Activated CD8-positive, alpha-beta memory T cell treated with anti-CD3 and anti-CD28 coated beads, Interleukin-2, amount 10 ng/mL, durations not matched to agents 7 days and 5 days (primary cell): ENCODE measurements at regions not wholly inside any gene's neighbourhood (a gene's known extent, or its start where the extent isn't known, plus 50 kb on each side); places are given as distances from the start of the nearest gene placed in this dataset.

ENCODE experiments used
- ATAC-seq: fragments of 150-1000 bp; cut with Tn5 transposase; one replicate; pipeline ENCODE4 v1.10.0; 2021; ENCODE audit warnings: moderate library complexity
- CTCF ChIA-PET: fragments of 350-600 bp; sonication (Branson Sonifier 250); formaldehyde crosslinking; loops from one replicate; lab custom pipeline; 2021; ENCODE audit warnings: antibody characterized with exemption; lab: Charles Lee
- DNase-seq: peaks from one replicate; pipeline ENCODE4 v3.0.0-alpha.2; 2020
- H3K27ac Mint-ChIP-seq: one replicate; pipeline ENCODE4 v1.8.0; 2021; ENCODE audit warnings: mild to moderate bottlenecking, mixed read lengths
- H3K27me3 Mint-ChIP-seq: one replicate; pipeline ENCODE4 v1.8.0; 2021; ENCODE audit warnings: mixed read lengths
- H3K36me3 Mint-ChIP-seq: one replicate; pipeline ENCODE4 v1.8.0; 2021; ENCODE audit warnings: mild to moderate bottlenecking, mixed read lengths
- H3K4me1 Mint-ChIP-seq: one replicate; pipeline ENCODE4 v1.8.0; 2021; ENCODE audit warnings: mixed read lengths
- H3K4me3 Mint-ChIP-seq: one replicate; pipeline ENCODE4 v1.8.0; 2021; ENCODE audit warnings: mild to moderate bottlenecking, moderate library complexity, mixed read lengths
- H3K9me3 Mint-ChIP-seq: one replicate; pipeline ENCODE4 v1.8.0; 2022; ENCODE audit warnings: low read depth, mixed read lengths

DNA sequence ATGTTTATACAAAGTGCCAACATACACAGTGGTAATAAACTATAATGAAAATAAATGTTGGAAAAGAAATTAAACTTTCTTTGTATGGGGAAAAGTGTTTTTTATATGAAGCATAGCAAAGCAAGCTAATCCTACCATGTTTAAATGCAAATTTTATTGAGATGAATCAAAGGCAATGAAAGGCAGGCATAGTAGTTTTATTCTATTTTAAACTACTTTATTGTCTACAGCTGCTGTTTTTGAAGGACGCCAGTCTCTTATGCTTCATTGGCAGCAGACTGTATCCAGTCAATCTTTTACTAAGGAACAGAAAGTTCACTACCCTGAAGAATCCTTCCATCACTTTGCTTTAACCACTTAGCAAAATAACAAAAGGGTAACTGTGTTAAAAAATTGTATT, 761.0 kb downstream of the ROBO2 start:
- DNase-seq: no peak
- H3K4me3 Mint-ChIP-seq: no peak overlapping the region
- CTCF ChIA-PET: no interaction called here
- peaks cover 15% of the 10 kb centered on the region for H3K9me3 Mint-ChIP-seq
- no peaks in the 10 kb centered on the region for H3K36me3 Mint-ChIP-seq
- no peaks in the 10 kb centered on the region for H3K27me3 Mint-ChIP-seq
- no peaks in the 10 kb centered on the region for H3K4me1 Mint-ChIP-seq
- ATAC-seq: no peak
- H3K27ac Mint-ChIP-seq: no peak overlapping the region

DNA sequence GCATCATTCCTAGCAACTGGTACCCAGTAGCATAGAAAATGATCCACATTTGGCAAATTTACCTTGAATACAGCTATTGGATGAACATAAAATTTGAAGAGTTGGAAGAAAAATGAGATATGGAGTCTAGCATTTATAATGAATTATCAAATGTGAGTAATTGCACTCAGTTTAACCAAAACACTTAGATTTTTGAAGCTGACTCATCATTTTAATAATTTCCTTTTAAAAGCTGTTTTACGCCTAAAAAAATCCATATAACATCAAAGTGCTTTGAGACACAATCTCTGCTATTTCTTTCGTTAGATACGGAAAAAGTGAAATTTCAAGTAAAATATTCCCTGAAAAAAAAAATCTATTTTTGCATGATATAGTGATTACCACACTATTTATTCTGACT, 767.4 kb downstream of the ROBO2 start:
- H3K4me3 Mint-ChIP-seq: no peak overlapping the region
- H3K27me3 Mint-ChIP-seq: no peaks in the 10 kb centered on the region
- H3K4me1 Mint-ChIP-seq: no peaks in the 10 kb centered on the region
- DNase-seq: no peak
- H3K27ac Mint-ChIP-seq: no peak overlapping the region
- H3K36me3 Mint-ChIP-seq: no peaks in the 10 kb centered on the region
- peaks cover 9% of the 10 kb centered on the region for H3K9me3 Mint-ChIP-seq
- CTCF ChIA-PET: no interaction called here
- ATAC-seq: no peak

- Mint-ChIP-seq H3K4me3 (no peak overlapping the region), H3K4me1 (no peaks in the 10 kb centered on the region), H3K36me3 (no peaks in the 10 kb centered on the region), H3K9me3 (peaks cover 4% of the 10 kb centered on the region), H3K27ac (no peak overlapping the region), H3K27me3 (no peaks in the 10 kb centered on the region)
- no peak for ATAC-seq
- no peak for DNase-seq
- CTCF ChIA-PET: no interaction called here
Measured at GRCh38 chr3:77814845-77815244, 774.9 kb downstream of the ROBO2 start.

DNA sequence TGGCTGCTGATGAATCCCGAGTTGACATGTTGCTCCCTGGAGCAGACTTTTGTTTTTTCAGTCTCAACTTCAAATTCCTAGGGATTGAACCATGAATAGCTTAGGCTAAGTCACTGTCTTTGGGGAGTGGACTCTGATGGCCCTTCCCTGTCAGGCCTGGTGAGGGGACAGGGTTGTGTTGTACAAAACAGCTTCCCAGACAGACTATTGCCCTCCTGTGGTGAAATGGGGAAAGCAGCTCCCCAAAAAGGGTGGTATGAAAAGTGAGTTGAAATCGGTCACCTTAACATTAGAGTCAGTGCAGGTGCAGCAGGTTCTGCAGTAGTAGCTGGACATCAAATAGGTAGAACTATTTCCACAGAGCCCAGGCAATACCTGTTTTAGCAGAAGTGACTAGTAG, 775.6 kb downstream of the ROBO2 start:
- no peak overlapping the region for H3K4me3 Mint-ChIP-seq

GRCh38 chr3:77816366-77816765, 776.5 kb downstream of the ROBO2 start:
- ATAC-seq: no peak
- H3K9me3 Mint-ChIP-seq: peaks cover 4% of the 10 kb centered on the region
- H3K27me3 Mint-ChIP-seq: no peaks in the 10 kb centered on the region
- CTCF ChIA-PET: no interaction called here
- no peaks in the 10 kb centered on the region for H3K4me1 Mint-ChIP-seq
- H3K36me3 Mint-ChIP-seq: no peaks in the 10 kb centered on the region
- DNase-seq: no peak
- no peak overlapping the region for H3K4me3 Mint-ChIP-seq
- no peak overlapping the region for H3K27ac Mint-ChIP-seq

More for the DNA sequence above, 775.6 kb downstream of the ROBO2 start:
- Mint-ChIP-seq H3K27ac (no peak overlapping the region), H3K27me3 (no peaks in the 10 kb centered on the region), H3K4me1 (no peaks in the 10 kb centered on the region), H3K36me3 (no peaks in the 10 kb centered on the region), H3K9me3 (peaks cover 4% of the 10 kb centered on the region)
- ATAC-seq (no peak), DNase-seq (no peak)
- CTCF ChIA-PET: no interaction called here

- Mint-ChIP-seq H3K9me3 (peaks cover 13% of the 10 kb centered on the region), H3K27ac (no peak overlapping the region), H3K36me3 (no peaks in the 10 kb centered on the region), H3K4me1 (no peaks in the 10 kb centered on the region), H3K27me3 (no peaks in the 10 kb centered on the region), H3K4me3 (no peak overlapping the region)
- ATAC-seq: no peak
- CTCF ChIA-PET: no interaction called here
- DNase-seq: no peak
Measured at GRCh38 chr3:77825001-77825827, 785.3 kb downstream of the ROBO2 start.

- H3K27me3 Mint-ChIP-seq: no peaks in the 10 kb centered on the region
- H3K36me3 Mint-ChIP-seq: no peaks in the 10 kb centered on the region
- CTCF ChIA-PET: no interaction called here
- DNase-seq (no peak), ATAC-seq (no peak)
- H3K27ac Mint-ChIP-seq: no peak overlapping the region
- peaks cover 9% of the 10 kb centered on the region for H3K9me3 Mint-ChIP-seq
- no peak overlapping the region for H3K4me3 Mint-ChIP-seq
- H3K4me1 Mint-ChIP-seq: no peaks in the 10 kb centered on the region
Measured at GRCh38 chr3:77835921-77836320, 796.0 kb downstream of the ROBO2 start.

DNA sequence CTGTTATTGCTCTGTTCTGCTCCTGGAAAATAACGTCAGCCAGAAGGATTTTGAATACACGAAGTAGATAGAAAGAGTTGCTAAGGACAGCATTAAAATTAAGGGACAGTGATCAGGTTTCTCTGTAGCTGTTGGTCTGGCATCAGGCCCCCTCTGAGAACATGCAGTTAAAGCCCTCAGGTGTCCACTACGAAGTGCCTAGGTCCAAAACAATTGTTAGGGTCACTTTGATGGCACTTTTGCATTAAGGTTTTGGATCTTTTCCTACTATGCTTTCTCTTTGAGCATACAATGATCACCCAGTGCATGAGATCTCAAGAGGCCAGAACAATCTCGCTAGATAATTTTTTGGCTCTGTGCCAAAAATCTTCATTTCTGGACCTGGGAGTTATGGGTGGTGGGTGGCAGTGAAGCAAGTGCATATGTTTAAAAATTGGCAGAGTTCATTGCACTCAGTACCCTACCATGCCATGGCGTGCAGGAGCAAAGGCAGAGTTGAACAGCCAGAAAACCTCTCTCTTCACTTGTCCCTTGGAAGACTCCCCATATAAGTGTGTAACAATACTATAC, 797.6 kb downstream of the ROBO2 start:
- ATAC-seq: no peak
- H3K9me3 Mint-ChIP-seq: peaks cover 13% of the 10 kb centered on the region
- H3K27ac Mint-ChIP-seq: no peak overlapping the region
- DNase-seq: no peak
- no peaks in the 10 kb centered on the region for H3K36me3 Mint-ChIP-seq
- H3K27me3 Mint-ChIP-seq: no peaks in the 10 kb centered on the region
- CTCF ChIA-PET: no interaction called here
- no peaks in the 10 kb centered on the region for H3K4me1 Mint-ChIP-seq
- no peak overlapping the region for H3K4me3 Mint-ChIP-seq

DNA sequence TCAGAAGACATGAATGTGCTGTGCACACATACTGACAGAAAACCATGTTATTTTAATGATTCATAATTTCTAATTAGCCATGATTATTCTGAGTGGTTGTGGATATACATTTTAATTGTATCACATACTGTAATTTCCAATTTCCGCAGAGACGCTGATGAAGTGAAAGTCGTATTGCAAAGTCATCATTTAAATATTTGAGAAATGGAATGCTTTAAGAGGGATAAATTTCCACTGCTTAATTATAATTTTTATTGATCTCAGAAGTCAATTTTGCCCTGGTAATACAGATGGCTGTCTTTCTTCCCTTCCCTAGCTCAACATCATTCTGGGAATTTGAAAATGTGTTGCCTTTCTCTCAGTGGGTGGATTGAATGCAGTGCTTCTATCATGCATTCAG, 819.3 kb downstream of the ROBO2 start:
- Mint-ChIP-seq H3K4me3 (no peak overlapping the region), H3K36me3 (no peaks in the 10 kb centered on the region), H3K9me3 (peaks cover 4% of the 10 kb centered on the region), H3K27me3 (no peaks in the 10 kb centered on the region), H3K27ac (no peak overlapping the region), H3K4me1 (no peaks in the 10 kb centered on the region)
- no peak for DNase-seq
- CTCF ChIA-PET: no interaction called here
- ATAC-seq: no peak

DNA sequence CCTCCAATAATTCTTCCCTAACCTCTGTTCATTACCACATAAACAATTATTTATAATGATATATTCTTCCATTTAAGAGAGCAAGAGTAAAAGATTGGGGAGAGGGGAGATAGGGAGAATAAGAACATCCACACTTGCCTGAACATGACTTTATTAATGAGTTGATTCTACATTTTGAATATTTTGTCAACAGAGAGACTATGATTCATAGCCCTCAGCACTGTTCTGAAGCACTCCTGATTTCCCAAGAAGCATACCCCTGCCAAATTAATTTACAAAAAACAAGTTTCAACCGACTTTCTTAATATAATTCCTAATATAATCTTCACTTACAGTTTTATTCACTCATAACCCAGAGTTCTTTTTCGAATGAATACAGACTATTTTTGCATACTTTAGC, 828.8 kb downstream of the ROBO2 start:
- ATAC-seq (no peak), DNase-seq (no peak)
- CTCF ChIA-PET: no interaction called here
- Mint-ChIP-seq H3K4me3 (no peak overlapping the region), H3K4me1 (no peaks in the 10 kb centered on the region), H3K9me3 (peaks cover 10% of the 10 kb centered on the region), H3K27ac (no peak overlapping the region), H3K36me3 (no peaks in the 10 kb centered on the region), H3K27me3 (no peaks in the 10 kb centered on the region)

GRCh38 chr3:77869423-77869822, 829.5 kb downstream of the ROBO2 start:
- ATAC-seq: no peak
- Mint-ChIP-seq H3K27ac (no peak overlapping the region), H3K4me1 (no peaks in the 10 kb centered on the region), H3K27me3 (no peaks in the 10 kb centered on the region), H3K4me3 (no peak overlapping the region), H3K9me3 (peaks cover 11% of the 10 kb centered on the region), H3K36me3 (no peaks in the 10 kb centered on the region)
- CTCF ChIA-PET: no interaction called here
- DNase-seq: no peak

- CTCF ChIA-PET: no interaction called here
- no peaks in the 10 kb centered on the region for H3K27me3 Mint-ChIP-seq
- no peaks in the 10 kb centered on the region for H3K36me3 Mint-ChIP-seq
- H3K9me3 Mint-ChIP-seq: peaks cover 13% of the 10 kb centered on the region
- H3K4me1 Mint-ChIP-seq: no peaks in the 10 kb centered on the region
- DNase-seq: no peak
- no peak overlapping the region for H3K27ac Mint-ChIP-seq
- H3K4me3 Mint-ChIP-seq: no peak overlapping the region
- no peak for ATAC-seq
Measured at GRCh38 chr3:77871436-77871835, 831.5 kb downstream of the ROBO2 start.

DNA sequence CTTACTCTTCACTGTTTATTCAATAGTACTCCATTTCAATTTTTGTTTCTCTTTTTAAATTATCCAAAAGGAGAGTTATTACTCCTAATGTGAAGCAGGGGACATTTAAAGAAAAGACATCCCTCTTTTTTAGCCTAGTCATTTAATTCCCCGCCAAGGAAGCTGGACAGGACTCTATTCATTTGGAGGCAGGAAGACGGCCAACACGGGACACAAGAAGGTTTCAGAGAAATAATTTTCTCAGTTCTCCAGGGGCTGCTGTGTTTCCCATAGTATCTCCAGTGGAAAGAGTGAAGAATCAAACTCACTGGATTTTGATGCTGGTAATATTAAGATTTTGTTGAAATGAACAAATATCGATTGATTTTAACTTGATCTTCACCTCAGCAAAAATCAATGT, 833.7 kb downstream of the ROBO2 start:
- H3K9me3 Mint-ChIP-seq: peaks cover 20% of the 10 kb centered on the region
- CTCF ChIA-PET: no interaction called here
- no peaks in the 10 kb centered on the region for H3K27me3 Mint-ChIP-seq
- no peak overlapping the region for H3K4me3 Mint-ChIP-seq
- DNase-seq (no peak), ATAC-seq (no peak)
- H3K36me3 Mint-ChIP-seq: no peaks in the 10 kb centered on the region
- H3K4me1 Mint-ChIP-seq: no peaks in the 10 kb centered on the region
- no peak overlapping the region for H3K27ac Mint-ChIP-seq

DNA sequence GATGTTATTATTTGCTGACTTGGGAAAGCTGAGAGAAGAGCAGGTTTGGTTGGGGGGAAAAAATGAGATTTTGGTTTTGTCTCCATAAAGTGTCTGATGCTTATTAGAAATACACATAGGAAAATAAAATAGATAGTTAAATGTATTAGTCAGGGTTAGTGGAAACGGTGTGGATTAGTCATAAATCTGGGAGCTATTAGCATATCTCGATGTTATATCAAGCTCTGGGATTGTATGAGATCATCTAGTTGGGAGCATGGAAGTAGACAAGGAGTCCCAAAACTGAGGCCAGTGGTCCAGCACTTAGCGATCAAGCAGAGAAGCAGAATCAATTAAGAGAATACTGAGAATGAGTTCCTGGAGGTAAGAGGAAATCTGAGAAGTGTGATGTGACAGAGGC, 845.5 kb downstream of the ROBO2 start:
- ATAC-seq: no peak
- no peaks in the 10 kb centered on the region for H3K4me1 Mint-ChIP-seq
- H3K27me3 Mint-ChIP-seq: no peaks in the 10 kb centered on the region
- no peak overlapping the region for H3K27ac Mint-ChIP-seq
- H3K9me3 Mint-ChIP-seq: peaks cover 5% of the 10 kb centered on the region
- no peak overlapping the region for H3K4me3 Mint-ChIP-seq
- DNase-seq: no peak
- CTCF ChIA-PET: no interaction called here
- no peaks in the 10 kb centered on the region for H3K36me3 Mint-ChIP-seq
